Adrenal gland (tissue), 9 donors: ENCODE measurements at regions not wholly inside any gene's neighbourhood (a gene's known extent, or its start where the extent isn't known, plus 50 kb on each side); places are given as distances from the start of the nearest gene placed in this dataset.

Experiments
- DNase-seq, 7 donors: peaks; one replicate each; pipeline ENCODE4 v3.0.0-alpha.2; 2019 to 2020
- H3K27ac ChIP-seq, 5 donors: fragments of 200-600 bp; sonication (generic) in 4 of 5; 1 replicate in 3 of 5; 2 replicates in 2 of 5; pipeline versions ENCODE4 v1.5.1 to v1.8.0; 2016 to 2020; ENCODE audit warnings: mild to moderate bottlenecking in 1 of 5
- H3K27me3 ChIP-seq: fragments of 200-600 bp; 2 replicates; pipeline ENCODE4 v1.8.0; 2021
- H3K36me3 ChIP-seq, 2 donors: fragments of 200-600 bp; replicated peaks in 1 of 2; 1 replicate in 1 of 2; 2 replicates in 1 of 2; pipeline versions ENCODE4 v1.5.1 to v1.8.0; 2018 to 2022
- H3K4me1 ChIP-seq, 2 donors: fragments of 200-600 bp; replicated peaks in 1 of 2; 1 replicate in 1 of 2; 2 replicates in 1 of 2; pipeline versions ENCODE4 v1.5.1 to v1.8.0; 2018 to 2021
- H3K4me3 ChIP-seq, 4 donors: fragments of 200-600 bp; sonication (generic) in 3 of 4; one replicate each; pipeline ENCODE4 v1.5.1; 2016 to 2018
- H3K9me3 ChIP-seq, 3 donors: fragments of 200-600 bp; sonication (generic) in 1 of 3; replicated peaks in 1 of 3; 1 replicate in 2 of 3; 2 replicates in 1 of 3; pipeline versions ENCODE4 v1.5.1 to v1.8.0; 2016 to 2021
- CTCF ChIP-seq, 6 experiments: fragments of 450-650 bp in 4 of 6; fragments of 200-600 bp in 2 of 6; sonication (generic) in 1 of 6; IDR thresholded peaks; 1 replicate in 5 of 6; 2 replicates in 1 of 6; pipeline versions ENCODE4 v1.5.1 to v1.8.0; 2016 to 2021; ENCODE audit warnings: antibody characterized with exemption in 6 of 6, mild to moderate bottlenecking in 2 of 6, moderate library complexity in 1 of 6
- POLR2A ChIP-seq, 2 donors: fragments of 450-650 bp; IDR thresholded peaks; one replicate each; pipeline ENCODE4 v1.6.1; 2017; ENCODE audit warnings: antibody characterized with exemption in 2 of 2, mild to moderate bottlenecking in 2 of 2, moderate library complexity in 1 of 2
- WGBS, 4 donors: extraction: QIAGEN DNeasy Blood & Tissue Kit in 2 of 4; methylation state at CpG; one replicate each; pipeline versions ENCODE4 v1.1.5 to v1.1.7; 2013 to 2017; 5-methylcytosine and 5-hydroxymethylcytosine counted together
- intact Hi-C, 2 donors: fragments of 100-400 bp; cut with DNase I; formaldehyde crosslinking; loops; one replicate each; pipeline versions ENCODE4 v1.14.1 to v1.15.0; 2022 to 2023
- donor health status: healthy with polysubstance abuse.
- donor health status: Bipolar disorder and iron deficiency.
- donor health status: DM: yes; HTN: yes; CAD: no.
- donor health status: DM: no; HTN: no; CAD: no.
- donor health status: DM: no; HTN: no; CAD: no.

GRCh38 chr5:116935561-116936162 lies 361.0 kb upstream of the SEMA6A start:
- Histone ChIP-seq H3K4me1 (no peaks in the 10 kb centered on the region), H3K27ac (no peak overlapping the region), H3K27me3 (no peaks in the 10 kb centered on the region), H3K4me3 (no peak overlapping the region), H3K9me3 (no peaks in the 10 kb centered on the region), H3K36me3 (no peaks in the 10 kb centered on the region)
- DNase-seq: no peak
- 86 to 94% (median 90%) methylated on average over 1 to 2 of the region's 2 CpGs for WGBS, 4 donors
- intact Hi-C loops: no loop called here
- no peak for TF ChIP-seq CTCF (IDR thresholded peaks at IDR 0.05)
- no peak for TF ChIP-seq POLR2A (IDR thresholded peaks at IDR 0.05)

GRCh38 chr5:116930616-116931015 lies 356.0 kb upstream of the SEMA6A start:
- TF ChIP-seq POLR2A (IDR thresholded peaks at IDR 0.05): no peak
- TF ChIP-seq CTCF (IDR thresholded peaks at IDR 0.05): no peak
- Histone ChIP-seq H3K27ac (no peak overlapping the region), H3K36me3 (no peaks in the 10 kb centered on the region), H3K27me3 (no peaks in the 10 kb centered on the region), H3K4me1 (no peaks in the 10 kb centered on the region), H3K9me3 (no peaks in the 10 kb centered on the region), H3K4me3 (no peak overlapping the region)
- DNase-seq: no peak
- intact Hi-C loops: no loop called here
- 65 to 70% (median 67%) methylated on average over 1 of the region's 1 CpG for WGBS, 4 donors

GRCh38 chr5:116923344-116923743 lies 348.7 kb upstream of the SEMA6A start:
- 66 to 78% (median 69%) methylated on average over 2 of the region's 2 CpGs for WGBS, 4 donors
- no peak overlapping the region for H3K4me3 ChIP-seq
- H3K36me3 ChIP-seq: no peaks in the 10 kb centered on the region
- intact Hi-C loops: no loop called here
- no peaks in the 10 kb centered on the region for H3K9me3 ChIP-seq
- TF ChIP-seq CTCF (IDR thresholded peaks at IDR 0.05): no peak
- TF ChIP-seq POLR2A (IDR thresholded peaks at IDR 0.05): no peak
- H3K27me3 ChIP-seq: no peaks in the 10 kb centered on the region
- no peak for DNase-seq
- H3K27ac ChIP-seq: no peak overlapping the region
- H3K4me1 ChIP-seq: no peaks in the 10 kb centered on the region

DNA sequence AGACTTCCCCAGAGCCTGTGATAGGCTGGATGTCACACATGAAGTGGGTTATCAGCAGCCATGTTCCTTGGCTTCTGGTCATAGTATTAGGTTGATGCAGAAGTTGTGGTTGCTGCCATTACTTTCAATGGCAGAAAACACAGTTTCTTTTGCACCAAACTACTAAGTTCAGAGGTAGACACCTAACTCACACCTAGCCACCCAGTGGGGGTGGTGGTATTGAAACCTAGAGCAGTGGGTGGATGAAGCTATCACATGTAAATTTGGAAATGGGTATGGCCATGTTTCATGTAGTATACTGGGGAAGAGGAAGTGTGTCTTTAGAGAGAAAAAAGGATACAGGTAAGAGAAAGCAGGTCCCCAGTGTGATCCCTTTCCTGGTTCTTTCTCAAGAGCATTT lies 347.9 kb upstream of the SEMA6A start:
- intact Hi-C loops: no loop called here
- Histone ChIP-seq H3K27me3 (no peaks in the 10 kb centered on the region), H3K36me3 (no peaks in the 10 kb centered on the region), H3K4me1 (no peaks in the 10 kb centered on the region), H3K27ac (no peak overlapping the region), H3K9me3 (no peaks in the 10 kb centered on the region), H3K4me3 (no peak overlapping the region)
- TF ChIP-seq CTCF (IDR thresholded peaks at IDR 0.05) (no peak), POLR2A (IDR thresholded peaks at IDR 0.05) (no peak)
- DNase-seq: no peak
